OCI-LY3 (cell line): ENCODE measurements at regions not wholly inside any gene's neighbourhood (a gene's known extent, or its start where the extent isn't known, plus 50 kb on each side); places are given as distances from the start of the nearest gene placed in this dataset.

Source experiments
- EZH2phosphoT487 ChIP-seq: fragments of 200-600 bp; shearing (Covaris generic); IDR thresholded peaks from 2 replicates; pipeline ENCODE4 v1.6.1; 2018; ENCODE audit warnings: antibody characterized with exemption, mixed run types, low read depth
- TF ChIP-seq, protein P1 (sequence below): fragments of 200-600, 300-600 bp; sonication (generic); IDR thresholded peaks from 2 replicates; pipeline ENCODE4 v1.5.1; 2014; ENCODE audit warnings: antibody characterized with exemption, low read length, low read depth

DNA sequence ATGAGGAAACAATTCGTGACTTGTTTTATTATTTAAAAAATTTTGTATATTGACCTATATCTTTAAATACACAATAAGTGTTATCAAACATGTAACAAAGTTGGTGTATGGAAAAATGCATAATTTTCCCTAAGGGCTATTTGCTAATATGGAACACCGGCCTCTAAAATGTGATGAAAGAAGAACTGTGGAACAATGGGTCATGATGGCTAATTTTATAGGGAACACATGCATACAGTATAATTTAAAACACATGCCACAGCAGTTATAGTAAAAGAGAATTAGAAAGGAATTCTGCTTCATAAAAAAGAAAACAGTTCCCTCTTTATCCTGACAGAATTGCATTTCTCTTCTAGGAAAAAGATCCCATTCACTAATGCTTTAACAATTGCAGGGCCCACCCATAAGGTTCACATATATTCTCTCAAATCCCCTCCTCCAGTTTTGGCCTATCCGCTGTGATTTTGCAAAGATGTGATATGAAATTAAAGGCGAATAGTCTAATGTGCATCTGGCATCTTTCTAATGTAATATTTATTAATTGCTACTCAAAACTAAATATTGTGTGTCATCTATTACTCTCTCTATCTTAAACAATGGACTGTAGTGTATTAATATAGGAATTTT, 628.1 kb upstream of the CITED2 start:
- TF ChIP-seq, protein P1, sequence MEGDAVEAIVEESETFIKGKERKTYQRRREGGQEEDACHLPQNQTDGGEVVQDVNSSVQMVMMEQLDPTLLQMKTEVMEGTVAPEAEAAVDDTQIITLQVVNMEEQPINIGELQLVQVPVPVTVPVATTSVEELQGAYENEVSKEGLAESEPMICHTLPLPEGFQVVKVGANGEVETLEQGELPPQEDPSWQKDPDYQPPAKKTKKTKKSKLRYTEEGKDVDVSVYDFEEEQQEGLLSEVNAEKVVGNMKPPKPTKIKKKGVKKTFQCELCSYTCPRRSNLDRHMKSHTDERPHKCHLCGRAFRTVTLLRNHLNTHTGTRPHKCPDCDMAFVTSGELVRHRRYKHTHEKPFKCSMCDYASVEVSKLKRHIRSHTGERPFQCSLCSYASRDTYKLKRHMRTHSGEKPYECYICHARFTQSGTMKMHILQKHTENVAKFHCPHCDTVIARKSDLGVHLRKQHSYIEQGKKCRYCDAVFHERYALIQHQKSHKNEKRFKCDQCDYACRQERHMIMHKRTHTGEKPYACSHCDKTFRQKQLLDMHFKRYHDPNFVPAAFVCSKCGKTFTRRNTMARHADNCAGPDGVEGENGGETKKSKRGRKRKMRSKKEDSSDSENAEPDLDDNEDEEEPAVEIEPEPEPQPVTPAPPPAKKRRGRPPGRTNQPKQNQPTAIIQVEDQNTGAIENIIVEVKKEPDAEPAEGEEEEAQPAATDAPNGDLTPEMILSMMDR, result no peak
- no peak for TF ChIP-seq EZH2phosphoT487
